Transverse colon (tissue), 4 donors: ENCODE measurements at regions not wholly inside any gene's neighbourhood (a gene's known extent, or its start where the extent isn't known, plus 50 kb on each side); places are given as distances from the start of the nearest gene placed in this dataset.

ENCODE experiments used
- CTCF ChIP-seq, 5 experiments: fragments of 200-600 bp in 3 of 5; fragments of 450-650 bp in 2 of 5; sonication (generic) in 3 of 5; IDR thresholded peaks; 1 replicate in 2 of 5; 2 replicates in 3 of 5; pipeline ENCODE4 v1.5.1; 2016 to 2017; ENCODE audit warnings: antibody characterized with exemption in 5 of 5, inconsistent platforms in 3 of 5, mild to moderate bottlenecking in 2 of 5, moderate library complexity in 1 of 5
- POLR2AphosphoS5 ChIP-seq, 3 donors: sonication (generic); formaldehyde crosslinking; IDR thresholded peaks; one replicate each; pipeline ENCODE4 v1.6.1; 2016; ENCODE audit warnings: antibody characterized with exemption in 3 of 3

DNA sequence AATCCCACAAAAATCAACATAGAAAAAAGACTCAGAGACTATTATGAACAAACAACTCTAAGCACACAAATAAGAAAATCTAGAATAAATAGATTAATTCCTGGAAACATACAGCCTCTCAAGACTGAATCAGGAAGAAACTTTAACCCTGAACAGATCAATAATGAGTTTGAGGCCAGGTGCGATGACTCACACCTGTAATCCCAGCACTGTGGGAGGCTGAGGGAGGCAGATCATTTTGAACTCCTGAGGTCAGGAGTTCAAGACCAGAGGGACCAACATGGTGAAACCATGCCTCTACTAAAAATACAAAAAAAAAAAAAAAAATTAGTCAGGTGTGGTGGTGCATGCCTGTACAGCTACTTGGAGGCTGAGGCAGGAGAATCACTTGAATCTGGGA lies 499.5 kb upstream of the LUZP2 start:
- TF ChIP-seq POLR2AphosphoS5 (IDR thresholded peaks at IDR 0.05) = no peak
- no peak for TF ChIP-seq CTCF (IDR thresholded peaks at IDR 0.05)
